ENCODE measurements at regions not wholly inside any gene's neighbourhood (a gene's known extent, or its start where the extent isn't known, plus 50 kb on each side); places are given as distances from the start of the nearest gene placed in this dataset.

GRCh38 chr2:67652679-67653078, 255.5 kb downstream of the ETAA1 start:
- TF ChIP-seq RAD21 (CRISPR knock-in tag; IDR thresholded peaks at IDR 0.05) (no peak), RNF219 (CRISPR knock-in tag; IDR thresholded peaks at IDR 0.05) (no peak), CREB1 (IDR thresholded peaks at IDR 0.05) (no peak), CREB1 (CRISPR knock-in tag; IDR thresholded peaks at IDR 0.05) (no peak), CTCF (CRISPR knock-in tag; IDR thresholded peaks at IDR 0.05) (no peak), KAT7 (CRISPR knock-in tag; IDR thresholded peaks at IDR 0.05; ENCODE audit: borderline replicate concordance) (no peak), GATAD1 (CRISPR knock-in tag; IDR thresholded peaks at IDR 0.05) (no peak), ZNF687 (CRISPR knock-in tag; IDR thresholded peaks at IDR 0.05) (no peak), POLR2A (IDR thresholded peaks at IDR 0.05; ENCODE audit: insufficient read depth in 1 of 2, low read depth in 2 of 2, low read length in 2 of 2) (no peak), HOXD1 (CRISPR knock-in tag; IDR thresholded peaks at IDR 0.05) (no peak), NBN (conservative IDR thresholded peaks at IDR 0.05) (no peak)
